ENCODE measurements at regions not wholly inside any gene's neighbourhood (a gene's known extent, or its start where the extent isn't known, plus 50 kb on each side); places are given as distances from the start of the nearest gene placed in this dataset.

DNA sequence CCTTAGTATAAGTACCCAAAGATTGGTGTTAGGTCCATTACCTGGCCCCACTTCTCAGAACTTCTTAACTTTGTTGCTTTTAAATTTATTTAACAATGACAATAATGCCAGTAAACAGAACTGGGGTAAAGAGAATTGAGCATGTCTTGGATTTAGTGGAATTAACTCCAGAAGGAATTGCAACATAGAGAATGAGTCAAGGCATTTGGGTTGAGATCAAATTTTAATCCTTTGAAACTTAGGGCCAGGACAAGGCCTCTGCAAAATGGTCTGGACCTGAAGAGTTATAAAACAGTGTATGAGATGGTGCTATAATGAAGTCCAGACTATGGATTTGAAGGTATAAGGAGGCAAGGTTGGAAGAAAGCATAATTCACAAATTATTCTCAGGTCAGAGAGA, 1030.4 kb downstream of the SLITRK5 start:
- TF ChIP-seq, protein P1, sequence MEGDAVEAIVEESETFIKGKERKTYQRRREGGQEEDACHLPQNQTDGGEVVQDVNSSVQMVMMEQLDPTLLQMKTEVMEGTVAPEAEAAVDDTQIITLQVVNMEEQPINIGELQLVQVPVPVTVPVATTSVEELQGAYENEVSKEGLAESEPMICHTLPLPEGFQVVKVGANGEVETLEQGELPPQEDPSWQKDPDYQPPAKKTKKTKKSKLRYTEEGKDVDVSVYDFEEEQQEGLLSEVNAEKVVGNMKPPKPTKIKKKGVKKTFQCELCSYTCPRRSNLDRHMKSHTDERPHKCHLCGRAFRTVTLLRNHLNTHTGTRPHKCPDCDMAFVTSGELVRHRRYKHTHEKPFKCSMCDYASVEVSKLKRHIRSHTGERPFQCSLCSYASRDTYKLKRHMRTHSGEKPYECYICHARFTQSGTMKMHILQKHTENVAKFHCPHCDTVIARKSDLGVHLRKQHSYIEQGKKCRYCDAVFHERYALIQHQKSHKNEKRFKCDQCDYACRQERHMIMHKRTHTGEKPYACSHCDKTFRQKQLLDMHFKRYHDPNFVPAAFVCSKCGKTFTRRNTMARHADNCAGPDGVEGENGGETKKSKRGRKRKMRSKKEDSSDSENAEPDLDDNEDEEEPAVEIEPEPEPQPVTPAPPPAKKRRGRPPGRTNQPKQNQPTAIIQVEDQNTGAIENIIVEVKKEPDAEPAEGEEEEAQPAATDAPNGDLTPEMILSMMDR (IDR thresholded peaks at IDR 0.05), result no peak
- TF ChIP-seq POLR2A (IDR thresholded peaks at IDR 0.05), result no peak
